Glutamatergic neuron (in vitro differentiated cells): ENCODE measurements at regions not wholly inside any gene's neighbourhood (a gene's known extent, or its start where the extent isn't known, plus 50 kb on each side); places are given as distances from the start of the nearest gene placed in this dataset.

Experiments used
- DNase-seq: peaks from one replicate; pipeline ENCODE4 v3.0.0; 2022
- H3K27ac Mint-ChIP-seq: one replicate; pipeline ENCODE4 v1.8.0; 2020; ENCODE audit warnings: mild to moderate bottlenecking, mixed read lengths, inconsistent platforms; ENCODE audit not compliant: unreplicated experiment
- H3K27me3 Mint-ChIP-seq: one replicate; pipeline ENCODE4 v1.8.0; 2020; ENCODE audit warnings: mild to moderate bottlenecking, moderate library complexity, mixed read lengths, inconsistent platforms; ENCODE audit not compliant: unreplicated experiment
- H3K36me3 Mint-ChIP-seq: one replicate; pipeline ENCODE4 v1.8.0; 2020; ENCODE audit warnings: mild to moderate bottlenecking, mixed read lengths, inconsistent platforms; ENCODE audit not compliant: unreplicated experiment
- H3K4me1 Mint-ChIP-seq: one replicate; pipeline ENCODE4 v1.8.0; 2020; ENCODE audit warnings: mild to moderate bottlenecking, low read depth, mixed read lengths, inconsistent platforms; ENCODE audit not compliant: unreplicated experiment
- H3K4me3 Mint-ChIP-seq: one replicate; pipeline ENCODE4 v1.8.0; 2020; ENCODE audit warnings: mild to moderate bottlenecking, mixed read lengths, inconsistent platforms; ENCODE audit not compliant: unreplicated experiment
- H3K9me3 Mint-ChIP-seq: one replicate; pipeline ENCODE4 v1.8.0; 2020; ENCODE audit warnings: mild to moderate bottlenecking, moderate library complexity, mixed read lengths, inconsistent platforms; ENCODE audit not compliant: unreplicated experiment
- TF ChIP-seq, protein P1 (sequence below): fragments of 200-600 bp; sonication (generic); IDR thresholded peaks from one replicate; pipeline ENCODE4 v1.5.0; 2021; ENCODE audit not compliant: partially characterized antibody, unreplicated experiment

DNA sequence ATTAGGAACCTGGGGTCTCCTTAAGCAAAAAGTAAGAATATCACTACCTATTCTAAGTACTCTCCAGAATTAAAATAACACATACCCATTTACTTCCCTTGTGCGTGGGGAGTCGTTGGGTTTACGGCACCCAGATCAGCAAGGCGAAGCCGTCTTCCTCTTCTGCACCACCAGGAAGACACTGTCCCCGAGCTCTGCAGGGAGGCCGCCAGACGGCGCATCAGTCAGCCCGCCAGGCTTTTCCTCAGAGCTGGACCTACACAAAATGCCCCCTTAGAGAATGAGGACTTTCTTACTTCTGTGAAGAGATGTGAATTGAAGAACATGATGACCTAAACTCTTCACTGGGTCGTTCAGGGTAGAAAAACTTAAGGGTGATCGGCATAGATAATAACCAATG, 526.5 kb downstream of the GALR1 start:
- TF ChIP-seq, protein P1, sequence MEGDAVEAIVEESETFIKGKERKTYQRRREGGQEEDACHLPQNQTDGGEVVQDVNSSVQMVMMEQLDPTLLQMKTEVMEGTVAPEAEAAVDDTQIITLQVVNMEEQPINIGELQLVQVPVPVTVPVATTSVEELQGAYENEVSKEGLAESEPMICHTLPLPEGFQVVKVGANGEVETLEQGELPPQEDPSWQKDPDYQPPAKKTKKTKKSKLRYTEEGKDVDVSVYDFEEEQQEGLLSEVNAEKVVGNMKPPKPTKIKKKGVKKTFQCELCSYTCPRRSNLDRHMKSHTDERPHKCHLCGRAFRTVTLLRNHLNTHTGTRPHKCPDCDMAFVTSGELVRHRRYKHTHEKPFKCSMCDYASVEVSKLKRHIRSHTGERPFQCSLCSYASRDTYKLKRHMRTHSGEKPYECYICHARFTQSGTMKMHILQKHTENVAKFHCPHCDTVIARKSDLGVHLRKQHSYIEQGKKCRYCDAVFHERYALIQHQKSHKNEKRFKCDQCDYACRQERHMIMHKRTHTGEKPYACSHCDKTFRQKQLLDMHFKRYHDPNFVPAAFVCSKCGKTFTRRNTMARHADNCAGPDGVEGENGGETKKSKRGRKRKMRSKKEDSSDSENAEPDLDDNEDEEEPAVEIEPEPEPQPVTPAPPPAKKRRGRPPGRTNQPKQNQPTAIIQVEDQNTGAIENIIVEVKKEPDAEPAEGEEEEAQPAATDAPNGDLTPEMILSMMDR: no peak
- Mint-ChIP-seq H3K27ac (no peak overlapping the region), H3K36me3 (no peaks in the 10 kb centered on the region), H3K9me3 (no peaks in the 10 kb centered on the region), H3K4me3 (no peak overlapping the region), H3K4me1 (no peaks in the 10 kb centered on the region), H3K27me3 (no peaks in the 10 kb centered on the region)
- DNase-seq: no peak

DNA sequence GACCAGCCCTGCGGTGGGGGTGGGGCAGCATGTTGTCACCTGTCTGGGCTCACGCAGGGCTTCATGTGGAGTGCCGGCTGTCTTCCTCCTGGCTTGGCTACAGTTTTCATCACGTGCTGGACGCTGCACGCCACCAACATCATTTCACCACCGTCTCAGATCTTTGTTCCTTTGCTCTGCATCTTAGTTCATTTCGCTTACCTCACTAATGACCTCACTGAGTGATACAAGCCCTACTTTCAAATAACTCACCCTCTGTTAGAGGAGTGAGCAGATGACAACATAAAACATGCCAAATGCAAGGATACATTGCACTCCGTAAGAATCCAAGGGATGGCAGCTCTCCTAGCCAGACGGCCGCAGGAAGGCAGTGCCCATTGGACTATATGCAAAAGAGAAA, 527.5 kb downstream of the GALR1 start:
- Mint-ChIP-seq H3K36me3 (no peaks in the 10 kb centered on the region), H3K9me3 (no peaks in the 10 kb centered on the region), H3K27me3 (no peaks in the 10 kb centered on the region), H3K4me1 (no peaks in the 10 kb centered on the region), H3K4me3 (no peak overlapping the region), H3K27ac (no peak overlapping the region)
- TF ChIP-seq, protein P1: no peak
- no peak for DNase-seq

DNA sequence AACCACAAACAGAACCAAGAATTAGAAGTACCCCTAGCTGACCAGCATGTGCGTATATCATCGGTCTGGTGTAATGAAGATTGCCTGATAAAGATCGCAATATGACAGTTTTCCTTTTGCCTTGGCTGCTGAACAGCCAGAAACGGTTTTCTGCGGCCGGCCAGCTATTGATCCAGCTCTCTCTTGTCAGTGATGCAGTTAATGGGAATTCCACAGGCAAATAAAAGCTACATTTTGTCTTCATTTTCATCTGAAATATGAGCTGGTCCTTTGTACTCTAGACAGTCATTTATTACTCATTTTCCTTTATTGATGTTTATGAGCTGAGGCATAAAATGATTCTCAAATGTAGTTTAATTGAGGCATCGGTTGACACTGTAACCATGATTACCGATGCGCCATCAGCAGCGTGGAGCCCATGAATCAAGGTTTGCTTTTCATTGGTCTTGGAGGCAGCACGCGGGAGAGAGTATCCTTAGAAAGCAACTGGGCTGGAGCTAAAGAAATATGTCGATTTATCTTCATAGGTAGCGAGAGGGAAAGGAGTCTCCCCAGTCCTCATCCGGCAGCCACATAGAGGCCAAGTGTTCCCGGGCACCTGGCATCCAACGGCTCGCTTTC, 535.2 kb downstream of the GALR1 start:
- no peak for DNase-seq
- no peak overlapping the region for H3K4me3 Mint-ChIP-seq
- H3K9me3 Mint-ChIP-seq: peaks cover 2% of the 10 kb centered on the region
- H3K4me1 Mint-ChIP-seq: peaks cover 5% of the 10 kb centered on the region
- TF ChIP-seq, protein P1: no peak
- H3K27me3 Mint-ChIP-seq: peaks cover 2% of the 10 kb centered on the region
- peak overlapping the region; percentile 8 for H3K27ac Mint-ChIP-seq
- no peaks in the 10 kb centered on the region for H3K36me3 Mint-ChIP-seq

DNA sequence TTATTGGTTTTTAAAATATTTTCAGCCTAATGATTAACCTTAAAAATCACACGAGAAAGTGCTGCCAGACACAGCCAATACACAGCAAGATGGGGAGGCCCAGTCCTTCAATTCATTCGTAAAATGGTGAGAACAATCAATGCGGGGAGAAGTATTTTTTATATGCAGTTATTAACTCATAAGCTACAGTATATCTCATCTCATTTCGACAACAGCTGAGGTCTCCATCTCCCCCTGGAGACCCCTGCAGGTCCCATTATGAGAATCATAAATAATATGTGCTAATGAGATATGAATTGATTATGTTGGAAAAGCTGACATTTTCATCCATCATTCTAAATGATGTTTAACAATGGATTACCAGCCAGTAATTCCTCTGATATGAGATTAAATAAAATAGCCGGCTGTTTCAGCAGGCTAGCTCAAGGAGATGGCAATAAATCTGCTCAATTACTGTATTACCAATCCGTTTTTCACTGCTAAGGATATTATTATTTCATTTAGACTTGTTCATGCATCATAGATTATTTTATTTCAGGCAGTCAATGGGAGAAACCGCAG, 535.8 kb downstream of the GALR1 start:
- H3K4me3 Mint-ChIP-seq: no peak overlapping the region
- peaks cover 2% of the 10 kb centered on the region for H3K27me3 Mint-ChIP-seq
- H3K36me3 Mint-ChIP-seq: no peaks in the 10 kb centered on the region
- no peak overlapping the region for H3K27ac Mint-ChIP-seq
- H3K4me1 Mint-ChIP-seq: peaks cover 5% of the 10 kb centered on the region
- no peak for DNase-seq
- peaks cover 2% of the 10 kb centered on the region for H3K9me3 Mint-ChIP-seq
- TF ChIP-seq, protein P1: no peak

DNA sequence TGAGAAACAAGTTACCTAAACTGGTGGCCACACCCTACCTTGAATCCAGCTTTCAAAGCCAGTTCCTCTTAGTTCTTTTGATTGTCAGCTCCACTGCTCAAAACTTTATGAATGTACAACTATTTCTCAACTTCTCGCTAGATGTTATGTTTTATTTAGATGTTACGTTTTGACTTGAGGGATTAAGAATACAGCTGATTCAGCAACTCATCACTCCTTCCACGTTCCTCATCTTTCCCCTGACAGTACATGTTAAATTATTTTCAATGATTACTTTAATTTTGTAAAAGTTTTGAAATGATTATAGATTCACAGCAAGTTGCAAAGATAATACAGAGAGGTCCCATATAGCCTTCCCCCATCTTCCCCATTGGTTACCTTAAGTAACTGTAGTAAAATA, 553.4 kb downstream of the GALR1 start:
- no peak for DNase-seq
- no peak overlapping the region for H3K4me3 Mint-ChIP-seq
- no peaks in the 10 kb centered on the region for H3K27me3 Mint-ChIP-seq
- no peak overlapping the region for H3K27ac Mint-ChIP-seq
- peaks cover 5% of the 10 kb centered on the region for H3K36me3 Mint-ChIP-seq
- TF ChIP-seq, protein P1: no peak
- H3K9me3 Mint-ChIP-seq: peaks cover 2% of the 10 kb centered on the region
- no peaks in the 10 kb centered on the region for H3K4me1 Mint-ChIP-seq
